ENCODE measurements at regions not wholly inside any gene's neighbourhood (a gene's known extent, or its start where the extent isn't known, plus 50 kb on each side); places are given as distances from the start of the nearest gene placed in this dataset.

GRCh38 chr4:131098976-131099375 lies 2003.0 kb downstream of the C4orf33 start:
- Histone ChIP-seq H3K36me3 (replicated peaks in 1 of 2; ENCODE audit: control extremely low read depth in 1 of 2, control insufficient read depth in 1 of 2, extremely low read depth in 1 of 2, insufficient read depth in 2 of 2, low read length in 1 of 2) (no peaks in the 10 kb centered on the region), H4K20me1 (ENCODE audit: control insufficient read depth, insufficient read depth, low read length, poor library complexity, severe bottlenecking) (no peaks in the 10 kb centered on the region), H3K27ac (ENCODE audit: low read length in 2 of 2) (no peak overlapping the region), H3K9ac (ENCODE audit: low read length) (no peak overlapping the region), H3K9me3 (ENCODE audit: control extremely low read depth in 1 of 3, control insufficient read depth in 2 of 3, insufficient read depth in 1 of 3, low read length in 2 of 3) (peaks cover 0 to 20% (median 0%) of the 10 kb centered on the region in 3 donors), H3K27me3 (replicated peaks in 1 of 4; ENCODE audit: control extremely low read depth in 1 of 4, control insufficient read depth in 3 of 4, insufficient read depth in 4 of 4, low read length in 3 of 4) (no peaks in the 10 kb centered on the region), H3K4me2 (replicated peaks; ENCODE audit: low read depth, low read length, poor library complexity, severe bottlenecking) (no peak overlapping the region), H2AFZ (ENCODE audit: insufficient read depth, low read depth, low read length, poor library complexity, severe bottlenecking) (no peak overlapping the region), H3K4me1 (ENCODE audit: control insufficient read depth in 2 of 2, insufficient read depth in 2 of 2, low read length in 2 of 2) (no peaks in the 10 kb centered on the region), H3K79me2 (ENCODE audit: control insufficient read depth, insufficient read depth, low read length) (no peaks in the 10 kb centered on the region), H3K4me3 (ENCODE audit: control extremely low read depth in 1 of 5, extremely low read depth in 1 of 5, insufficient read depth in 1 of 5, low read depth in 2 of 5, low read length in 4 of 5) (no peak overlapping the region)
- peaks cover 5% of the 10 kb centered on the region for H3K9me3 Mint-ChIP-seq (ENCODE audit: insufficient read depth)
- H3K4me1 Mint-ChIP-seq: no peaks in the 10 kb centered on the region
- H3K4me3 Mint-ChIP-seq: no peak overlapping the region
- POLR2A ChIA-PET: no interaction called here
- no peak overlapping the region for H3K27ac Mint-ChIP-seq
- WGBS (ENCODE audit: insufficient coverage): 90% methylated on average over 5 of the region's 5 CpGs
- no peaks in the 10 kb centered on the region for H3K27me3 Mint-ChIP-seq
- no peak for DNase-seq
- TF ChIP-seq EZH2 (IDR thresholded peaks at IDR 0.05; ENCODE audit: borderline replicate concordance, insufficient read depth, low read depth, low read length, poor library complexity, severe bottlenecking): no peak
- TF ChIP-seq, protein P1, sequence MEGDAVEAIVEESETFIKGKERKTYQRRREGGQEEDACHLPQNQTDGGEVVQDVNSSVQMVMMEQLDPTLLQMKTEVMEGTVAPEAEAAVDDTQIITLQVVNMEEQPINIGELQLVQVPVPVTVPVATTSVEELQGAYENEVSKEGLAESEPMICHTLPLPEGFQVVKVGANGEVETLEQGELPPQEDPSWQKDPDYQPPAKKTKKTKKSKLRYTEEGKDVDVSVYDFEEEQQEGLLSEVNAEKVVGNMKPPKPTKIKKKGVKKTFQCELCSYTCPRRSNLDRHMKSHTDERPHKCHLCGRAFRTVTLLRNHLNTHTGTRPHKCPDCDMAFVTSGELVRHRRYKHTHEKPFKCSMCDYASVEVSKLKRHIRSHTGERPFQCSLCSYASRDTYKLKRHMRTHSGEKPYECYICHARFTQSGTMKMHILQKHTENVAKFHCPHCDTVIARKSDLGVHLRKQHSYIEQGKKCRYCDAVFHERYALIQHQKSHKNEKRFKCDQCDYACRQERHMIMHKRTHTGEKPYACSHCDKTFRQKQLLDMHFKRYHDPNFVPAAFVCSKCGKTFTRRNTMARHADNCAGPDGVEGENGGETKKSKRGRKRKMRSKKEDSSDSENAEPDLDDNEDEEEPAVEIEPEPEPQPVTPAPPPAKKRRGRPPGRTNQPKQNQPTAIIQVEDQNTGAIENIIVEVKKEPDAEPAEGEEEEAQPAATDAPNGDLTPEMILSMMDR (IDR thresholded peaks at IDR 0.05): no peak
- intact Hi-C loops (cut with micrococcal nuclease): no loop called here
- ATAC-seq (ENCODE audit: low read depth): no peak
- CTCF ChIA-PET: no interaction called here

DNA sequence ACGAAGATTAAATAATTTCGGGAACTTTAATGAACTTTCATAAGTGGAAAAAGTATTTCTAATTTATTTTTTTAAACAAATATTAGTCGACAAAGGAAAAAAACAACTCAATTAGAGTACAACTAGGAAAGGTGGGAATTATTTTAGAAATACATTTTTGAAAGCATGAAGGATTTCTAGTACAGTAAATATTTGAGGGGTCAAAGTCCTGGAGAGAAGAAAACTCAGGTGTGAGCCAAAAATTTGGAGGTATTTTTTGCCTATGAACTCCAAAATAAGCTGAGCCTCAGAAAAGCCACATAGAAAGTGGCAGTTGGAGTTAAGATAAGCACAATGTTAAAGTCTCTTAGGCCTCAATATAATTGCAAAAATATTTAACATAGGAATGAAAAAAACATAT lies 2017.3 kb downstream of the C4orf33 start:
- no peaks in the 10 kb centered on the region for H3K4me1 ChIP-seq (ENCODE audit: control insufficient read depth in 2 of 2, insufficient read depth in 2 of 2, low read length in 2 of 2)
- H3K27me3 ChIP-seq (replicated peaks in 1 of 4; ENCODE audit: control extremely low read depth in 1 of 4, control insufficient read depth in 3 of 4, insufficient read depth in 4 of 4, low read length in 3 of 4): no peaks in the 10 kb centered on the region
- no peaks in the 10 kb centered on the region for H3K4me1 Mint-ChIP-seq
- no peaks in the 10 kb centered on the region for H4K20me1 ChIP-seq (ENCODE audit: control insufficient read depth, insufficient read depth, low read length, poor library complexity, severe bottlenecking)
- TF ChIP-seq, protein P1 (IDR thresholded peaks at IDR 0.05): no peak
- TF ChIP-seq EZH2 (IDR thresholded peaks at IDR 0.05; ENCODE audit: borderline replicate concordance, insufficient read depth, low read depth, low read length, poor library complexity, severe bottlenecking): no peak
- H3K27ac Mint-ChIP-seq: no peak overlapping the region
- no peak overlapping the region for H3K4me3 Mint-ChIP-seq
- no CpG with 5 or more reads among the region's 3 CpGs for WGBS (ENCODE audit: insufficient coverage)
- no peak overlapping the region for H3K9ac ChIP-seq (ENCODE audit: low read length)
- no peak overlapping the region for H3K4me3 ChIP-seq (ENCODE audit: control extremely low read depth in 1 of 5, extremely low read depth in 1 of 5, insufficient read depth in 1 of 5, low read depth in 2 of 5, low read length in 4 of 5)
- ATAC-seq (ENCODE audit: low read depth) (no peak), DNase-seq (no peak)
- no peak overlapping the region for H3K4me2 ChIP-seq (replicated peaks; ENCODE audit: low read depth, low read length, poor library complexity, severe bottlenecking)
- no peak overlapping the region for H3K27ac ChIP-seq (ENCODE audit: low read length in 2 of 2)
- no peak overlapping the region for H2AFZ ChIP-seq (ENCODE audit: insufficient read depth, low read depth, low read length, poor library complexity, severe bottlenecking)
- no peaks in the 10 kb centered on the region for H3K9me3 ChIP-seq (ENCODE audit: control extremely low read depth in 1 of 3, control insufficient read depth in 2 of 3, insufficient read depth in 1 of 3, low read length in 2 of 3)
- CTCF ChIA-PET: no interaction called here
- H3K9me3 Mint-ChIP-seq (ENCODE audit: insufficient read depth): peaks cover 3% of the 10 kb centered on the region
- H3K36me3 ChIP-seq (replicated peaks in 1 of 2; ENCODE audit: control extremely low read depth in 1 of 2, control insufficient read depth in 1 of 2, extremely low read depth in 1 of 2, insufficient read depth in 2 of 2, low read length in 1 of 2): no peaks in the 10 kb centered on the region
- intact Hi-C loops (cut with micrococcal nuclease): no loop called here
- no peaks in the 10 kb centered on the region for H3K27me3 Mint-ChIP-seq
- H3K79me2 ChIP-seq (ENCODE audit: control insufficient read depth, insufficient read depth, low read length): no peaks in the 10 kb centered on the region
- POLR2A ChIA-PET: no interaction called here

Measured in B cell (primary cell).